ENCODE measurements at regions not wholly inside any gene's neighbourhood (a gene's known extent, or its start where the extent isn't known, plus 50 kb on each side); places are given as distances from the start of the nearest gene placed in this dataset.

- no peak for DNase-seq
- in situ Hi-C loops (cut with MboI; ENCODE audit: low sequenced_read_pairs in 4 of 4) = loop anchor here in 3 of 4 donors (25.0 kb wide), 3 partner anchors 625 to 750 kb away; no protein-coding TSS in a partner anchor
- intact Hi-C loops (cut with DNase I; ENCODE audit: low total_unique reads) = no loop called here
- no peaks in the 10 kb centered on the region for H3K36me3 ChIP-seq
- no peak overlapping the region for H3K4me3 ChIP-seq
- no peak for ATAC-seq
- TF ChIP-seq POLR2A (IDR thresholded peaks at IDR 0.05) = no peak
- TF ChIP-seq CTCF (IDR thresholded peaks at IDR 0.05 in 4 of 5, conservative IDR thresholded peaks at IDR 0.05 in 1 of 5) = no peak
- no peaks in the 10 kb centered on the region for H3K27me3 ChIP-seq
- no peaks in the 10 kb centered on the region for H3K9me3 ChIP-seq
- no peak overlapping the region for H3K27ac ChIP-seq
- no peaks in the 10 kb centered on the region for H3K4me1 ChIP-seq
These were observed 85.6 kb upstream of the POU1F1 start for GRCh38 chr3:87361956-87362355.

- no peaks in the 10 kb centered on the region for H3K9me3 ChIP-seq
- intact Hi-C loops (cut with DNase I; ENCODE audit: low total_unique reads) (no loop called here), in situ Hi-C loops (cut with MboI; ENCODE audit: low sequenced_read_pairs in 4 of 4) (loop anchor here in 3 of 4 donors (25.0 kb wide), 3 partner anchors 626 to 751 kb away; no protein-coding TSS in a partner anchor)
- ATAC-seq = no peak
- no peaks in the 10 kb centered on the region for H3K27me3 ChIP-seq
- TF ChIP-seq POLR2A (IDR thresholded peaks at IDR 0.05) (no peak), CTCF (IDR thresholded peaks at IDR 0.05 in 4 of 5, conservative IDR thresholded peaks at IDR 0.05 in 1 of 5) (no peak)
- DNase-seq = no peak
- no peak overlapping the region for H3K27ac ChIP-seq
- no peak overlapping the region for H3K4me3 ChIP-seq
- H3K4me1 ChIP-seq = no peaks in the 10 kb centered on the region
- no peaks in the 10 kb centered on the region for H3K36me3 ChIP-seq
These were observed 84.9 kb upstream of the POU1F1 start for GRCh38 chr3:87361271-87361670.

- no peak overlapping the region for H3K4me3 ChIP-seq
- TF ChIP-seq POLR2A (IDR thresholded peaks at IDR 0.05) = no peak
- H3K9me3 ChIP-seq = no peaks in the 10 kb centered on the region
- ATAC-seq (no peak), DNase-seq (no peak)
- no peak overlapping the region for H3K27ac ChIP-seq
- H3K4me1 ChIP-seq = no peaks in the 10 kb centered on the region
- no peaks in the 10 kb centered on the region for H3K27me3 ChIP-seq
- in situ Hi-C loops (cut with MboI; ENCODE audit: low sequenced_read_pairs in 4 of 4) = loop anchor here in 3 of 4 donors (10.0 to 25.0 kb wide), 4 partner anchors 627 to 755 kb away; no protein-coding TSS in a partner anchor
- intact Hi-C loops (cut with DNase I; ENCODE audit: low total_unique reads) = no loop called here
- H3K36me3 ChIP-seq = no peaks in the 10 kb centered on the region
These were observed 83.4 kb upstream of the POU1F1 start for GRCh38 chr3:87359826-87360225.

- intact Hi-C loops (cut with DNase I; ENCODE audit: low total_unique reads) (no loop called here), in situ Hi-C loops (cut with MboI; ENCODE audit: low sequenced_read_pairs in 4 of 4) (loop anchor here in 3 of 4 donors (10.0 to 25.0 kb wide), 4 partner anchors 628 to 756 kb away; no protein-coding TSS in a partner anchor)
- DNase-seq (no peak), ATAC-seq (no peak)
- no peak overlapping the region for H3K4me3 ChIP-seq
- H3K9me3 ChIP-seq = no peaks in the 10 kb centered on the region
- H3K4me1 ChIP-seq = no peaks in the 10 kb centered on the region
- TF ChIP-seq POLR2A (IDR thresholded peaks at IDR 0.05) (no peak), CTCF (IDR thresholded peaks at IDR 0.05 in 4 of 5, conservative IDR thresholded peaks at IDR 0.05 in 1 of 5) (no peak)
- H3K27ac ChIP-seq = no peak overlapping the region
- no peaks in the 10 kb centered on the region for H3K27me3 ChIP-seq
- H3K36me3 ChIP-seq = no peaks in the 10 kb centered on the region
These were observed 82.6 kb upstream of the POU1F1 start for GRCh38 chr3:87359025-87359424.

- Histone ChIP-seq H3K27ac (no peak overlapping the region), H3K27me3 (no peaks in the 10 kb centered on the region), H3K4me3 (no peak overlapping the region), H3K9me3 (no peaks in the 10 kb centered on the region), H3K36me3 (no peaks in the 10 kb centered on the region), H3K4me1 (no peaks in the 10 kb centered on the region)
- DNase-seq (no peak), ATAC-seq (no peak)
- no peak for TF ChIP-seq CTCF (IDR thresholded peaks at IDR 0.05 in 4 of 5, conservative IDR thresholded peaks at IDR 0.05 in 1 of 5)
- TF ChIP-seq POLR2A (IDR thresholded peaks at IDR 0.05) = no peak
- intact Hi-C loops (cut with DNase I; ENCODE audit: low total_unique reads) (no loop called here), in situ Hi-C loops (cut with MboI; ENCODE audit: low sequenced_read_pairs in 4 of 4) (loop anchor here in 3 of 4 donors (10.0 to 25.0 kb wide), 4 partner anchors 629 to 757 kb away; no protein-coding TSS in a partner anchor)
These were observed 81.7 kb upstream of the POU1F1 start for GRCh38 chr3:87358066-87358465.

Data from gastrocnemius medialis (tissue), 4 donors.